Spleen (tissue), 11 donors: ENCODE measurements at regions not wholly inside any gene's neighbourhood (a gene's known extent, or its start where the extent isn't known, plus 50 kb on each side); places are given as distances from the start of the nearest gene placed in this dataset.

ENCODE experiments used
- DNase-seq: peaks from one replicate; pipeline ENCODE4 v3.0.0-alpha.2; 2020
- H3K27ac ChIP-seq, 8 donors: fragments of 200-600 bp; sonication (generic) in 7 of 8; 1 replicate in 4 of 8; 2 replicates in 4 of 8; pipeline versions ENCODE4 v1.5.0 to v1.8.0; 2016 to 2021; ENCODE audit warnings: inconsistent platforms in 4 of 8, mild to moderate bottlenecking in 4 of 8, moderate library complexity in 1 of 8
- H3K27me3 ChIP-seq, 7 donors: fragments of 200-600 bp; sonication (generic) in 6 of 7; replicated peaks in 1 of 7; 1 replicate in 4 of 7; 2 replicates in 3 of 7; pipeline versions ENCODE4 v1.5.0 to v1.8.0; 2016 to 2021; ENCODE audit warnings: inconsistent platforms in 3 of 7, mild to moderate bottlenecking in 1 of 7
- H3K36me3 ChIP-seq, 6 donors: fragments of 200-600 bp; sonication (generic) in 5 of 6; 1 replicate in 4 of 6; 2 replicates in 2 of 6; pipeline versions ENCODE4 v1.5.0 to v1.8.0; 2016 to 2021; ENCODE audit warnings: inconsistent platforms in 2 of 6
- H3K4me1 ChIP-seq, 6 donors: fragments of 200-600 bp; sonication (generic) in 5 of 6; 1 replicate in 3 of 6; 2 replicates in 3 of 6; pipeline versions ENCODE4 v1.5.0 to v1.8.0; 2016 to 2021; ENCODE audit warnings: inconsistent platforms in 3 of 6
- H3K4me3 ChIP-seq, 8 donors: fragments of 200-600 bp; sonication (generic) in 7 of 8; 1 replicate in 4 of 8; 2 replicates in 4 of 8; pipeline versions ENCODE4 v1.5.0 to v1.8.0; 2016 to 2021; ENCODE audit warnings: inconsistent platforms in 4 of 8, mild to moderate bottlenecking in 4 of 8, moderate library complexity in 2 of 8
- H3K9me3 ChIP-seq, 8 donors: fragments of 200-600 bp; sonication (generic) in 7 of 8; 1 replicate in 4 of 8; 2 replicates in 4 of 8; pipeline versions ENCODE4 v1.5.0 to v1.8.0; 2016 to 2021; ENCODE audit warnings: inconsistent platforms in 4 of 8
- POLR2A ChIP-seq, 3 donors: fragments of 450-650 bp; IDR thresholded peaks; one replicate each; pipeline ENCODE4 v1.5.1; 2017; ENCODE audit warnings: antibody characterized with exemption in 3 of 3, mild to moderate bottlenecking in 1 of 3
- POLR2AphosphoS5 ChIP-seq, 3 donors: sonication (generic); formaldehyde crosslinking; IDR thresholded peaks; one replicate each; pipeline ENCODE4 v1.5.1; 2017; ENCODE audit warnings: antibody characterized with exemption in 3 of 3
- WGBS, 5 donors: extraction: QIAGEN DNeasy Blood & Tissue Kit in 3 of 5; methylation state at CpG; one replicate each; pipeline versions ENCODE4 v1.1.5 to v1.1.7; 2013 to 2018; 5-methylcytosine and 5-hydroxymethylcytosine counted together
- intact Hi-C: fragments of 100-400 bp; cut with DNase I; formaldehyde crosslinking; loops from one replicate; pipeline ENCODE4 v1.15.0; 2023; ENCODE audit warnings: low total_unique reads
- TF ChIP-seq, protein P1 (sequence below), 11 experiments: fragments of 200-600 bp in 7 of 11; fragments of 450-650 bp in 4 of 11; sonication (generic) in 4 of 11; IDR thresholded peaks in 8 of 11; conservative IDR thresholded peaks in 3 of 11; 1 replicate in 7 of 11; 2 replicates in 4 of 11; pipeline versions ENCODE4 v1.4.0 to v1.8.0; 2016 to 2021; ENCODE audit warnings: antibody characterized with exemption in 11 of 11, inconsistent platforms in 4 of 11, mild to moderate bottlenecking in 1 of 11
- donor health status: healthy with polysubstance abuse.
- donor health status: DM: no; HTN: no; CAD: no; lungs with moderate emphysema.
- donor health status: DM: no; HTN: no; CAD: no.
- donor health status: Bipolar disorder and iron deficiency.
- donor health status: healthy.
- donor health status: DM: no; HTN: no; CAD: no.
- donor health status: DM: yes; HTN: yes; CAD: no.

DNA sequence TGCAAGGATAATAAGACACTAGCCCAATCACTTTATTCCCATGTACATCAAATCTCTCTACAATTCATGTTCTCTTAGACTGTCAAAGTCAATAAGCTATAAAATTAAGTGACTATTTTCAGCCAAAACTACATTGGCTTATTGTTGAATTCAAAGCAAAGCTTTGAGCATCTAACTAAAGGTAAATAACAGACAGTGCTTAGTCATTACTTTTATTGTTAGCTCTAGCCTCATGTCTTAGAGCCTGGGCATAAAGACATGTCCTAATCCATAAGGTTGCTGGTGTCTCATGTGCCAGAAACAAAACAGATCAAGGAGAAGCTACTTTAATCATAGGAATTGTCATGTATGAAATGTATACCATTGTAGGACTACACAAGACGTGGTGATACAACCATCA, 103.1 kb upstream of the UNC5C start:
- Histone ChIP-seq H3K27ac (no peak overlapping the region), H3K4me1 (no peaks in the 10 kb centered on the region), H3K4me3 (no peak overlapping the region), H3K9me3 (peaks cover 0 to 21% (median 12%) of the 10 kb centered on the region in 8 donors), H3K36me3 (no peaks in the 10 kb centered on the region), H3K27me3 (no peaks in the 10 kb centered on the region)
- 72 to 86% (median 74%) methylated on average over 1 of the region's 1 CpG for WGBS, 5 donors
- TF ChIP-seq POLR2AphosphoS5 (IDR thresholded peaks at IDR 0.05): no peak
- TF ChIP-seq, protein P1, sequence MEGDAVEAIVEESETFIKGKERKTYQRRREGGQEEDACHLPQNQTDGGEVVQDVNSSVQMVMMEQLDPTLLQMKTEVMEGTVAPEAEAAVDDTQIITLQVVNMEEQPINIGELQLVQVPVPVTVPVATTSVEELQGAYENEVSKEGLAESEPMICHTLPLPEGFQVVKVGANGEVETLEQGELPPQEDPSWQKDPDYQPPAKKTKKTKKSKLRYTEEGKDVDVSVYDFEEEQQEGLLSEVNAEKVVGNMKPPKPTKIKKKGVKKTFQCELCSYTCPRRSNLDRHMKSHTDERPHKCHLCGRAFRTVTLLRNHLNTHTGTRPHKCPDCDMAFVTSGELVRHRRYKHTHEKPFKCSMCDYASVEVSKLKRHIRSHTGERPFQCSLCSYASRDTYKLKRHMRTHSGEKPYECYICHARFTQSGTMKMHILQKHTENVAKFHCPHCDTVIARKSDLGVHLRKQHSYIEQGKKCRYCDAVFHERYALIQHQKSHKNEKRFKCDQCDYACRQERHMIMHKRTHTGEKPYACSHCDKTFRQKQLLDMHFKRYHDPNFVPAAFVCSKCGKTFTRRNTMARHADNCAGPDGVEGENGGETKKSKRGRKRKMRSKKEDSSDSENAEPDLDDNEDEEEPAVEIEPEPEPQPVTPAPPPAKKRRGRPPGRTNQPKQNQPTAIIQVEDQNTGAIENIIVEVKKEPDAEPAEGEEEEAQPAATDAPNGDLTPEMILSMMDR (IDR thresholded peaks at IDR 0.05 in 8 of 11, conservative IDR thresholded peaks at IDR 0.05 in 3 of 11): no peak
- DNase-seq: no peak
- intact Hi-C loops: no loop called here

DNA sequence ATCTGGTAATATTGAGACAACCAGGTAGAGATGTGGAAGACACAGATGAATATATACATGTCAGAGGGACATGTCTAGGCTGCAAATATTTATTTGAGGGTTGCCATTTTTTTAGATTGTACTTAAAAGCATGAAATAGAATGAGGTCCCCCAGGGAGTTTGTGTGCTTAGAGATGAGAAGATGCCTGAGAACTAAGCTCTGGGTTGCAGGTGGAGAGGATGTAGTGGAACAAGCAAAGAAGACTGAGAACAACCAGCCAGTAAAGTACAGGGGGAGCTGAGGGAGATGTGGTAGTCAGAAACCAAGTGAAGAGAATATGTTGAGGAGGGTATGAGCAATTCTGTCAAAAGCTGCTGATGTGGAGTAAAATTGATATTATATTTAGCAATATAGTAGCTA, 95.6 kb upstream of the UNC5C start:
- intact Hi-C loops: no loop called here
- Histone ChIP-seq H3K27ac (no peak overlapping the region), H3K4me1 (no peaks in the 10 kb centered on the region), H3K9me3 (no peaks in the 10 kb centered on the region), H3K4me3 (no peak overlapping the region), H3K27me3 (no peaks in the 10 kb centered on the region), H3K36me3 (no peaks in the 10 kb centered on the region)
- no peak for DNase-seq
- TF ChIP-seq POLR2A (IDR thresholded peaks at IDR 0.05) (no peak), POLR2AphosphoS5 (IDR thresholded peaks at IDR 0.05) (no peak)
- TF ChIP-seq, protein P1 (IDR thresholded peaks at IDR 0.05 in 8 of 11, conservative IDR thresholded peaks at IDR 0.05 in 3 of 11): no peak

DNA sequence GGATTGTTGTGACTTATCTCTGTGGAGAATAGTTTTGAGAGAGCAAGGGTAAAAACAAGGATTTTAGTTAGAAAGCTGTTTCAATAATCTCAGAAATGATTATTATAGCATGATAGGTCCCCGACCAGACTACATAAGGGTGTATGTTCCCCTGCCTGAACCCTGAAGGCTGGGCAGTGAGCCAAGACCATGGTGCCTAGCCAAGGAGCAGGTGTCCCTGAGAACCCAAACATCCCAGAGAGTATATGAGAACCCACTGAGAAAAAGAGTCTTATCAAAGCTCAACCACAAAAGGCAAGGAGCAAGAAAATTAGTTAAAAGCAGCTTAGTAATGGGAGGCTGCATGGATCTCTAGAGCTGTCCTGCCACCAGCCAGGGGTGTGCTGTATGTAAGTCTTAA, 94.9 kb upstream of the UNC5C start:
- DNase-seq: no peak
- TF ChIP-seq POLR2A (IDR thresholded peaks at IDR 0.05): no peak
- TF ChIP-seq POLR2AphosphoS5 (IDR thresholded peaks at IDR 0.05): no peak
- TF ChIP-seq, protein P1 (IDR thresholded peaks at IDR 0.05 in 8 of 11, conservative IDR thresholded peaks at IDR 0.05 in 3 of 11): no peak
- Histone ChIP-seq H3K27ac (no peak overlapping the region), H3K36me3 (no peaks in the 10 kb centered on the region), H3K4me3 (no peak overlapping the region), H3K27me3 (no peaks in the 10 kb centered on the region), H3K4me1 (peaks cover 0 to 6% (median 0%) of the 10 kb centered on the region in 6 donors), H3K9me3 (no peaks in the 10 kb centered on the region)
- 15 to 48% (median 42%) methylated on average over 1 of the region's 1 CpG for WGBS, 5 donors
- intact Hi-C loops: no loop called here

DNA sequence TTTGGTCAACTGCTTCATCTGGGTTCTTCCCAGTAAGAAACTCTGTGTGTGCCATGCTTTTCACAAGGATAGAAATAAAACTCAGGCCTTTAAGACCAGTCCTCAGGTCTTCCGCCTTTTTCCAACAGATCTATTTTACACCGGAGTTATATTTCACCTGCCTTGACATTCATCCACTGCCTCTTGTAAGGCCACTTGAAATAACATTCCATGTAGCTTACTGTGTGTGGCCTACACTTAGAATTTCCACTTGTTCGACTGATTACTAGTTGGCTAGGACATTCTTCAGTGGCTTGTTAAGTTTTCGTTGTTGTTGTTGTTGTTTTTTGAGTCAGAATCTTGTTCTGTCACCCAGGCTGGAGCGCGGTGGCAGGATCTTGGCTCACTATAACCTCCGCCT, 92.8 kb upstream of the UNC5C start:
- WGBS, 5 donors: 90 to 95% (median 91%) methylated on average over 7 of the region's 7 CpGs

More for the DNA sequence above, 92.8 kb upstream of the UNC5C start:
- TF ChIP-seq, protein P1 (IDR thresholded peaks at IDR 0.05 in 8 of 11, conservative IDR thresholded peaks at IDR 0.05 in 3 of 11): no peak
- TF ChIP-seq POLR2AphosphoS5 (IDR thresholded peaks at IDR 0.05) (no peak), POLR2A (IDR thresholded peaks at IDR 0.05) (no peak)
- H3K4me3 ChIP-seq: no peak overlapping the region
- no peaks in the 10 kb centered on the region for H3K9me3 ChIP-seq
- intact Hi-C loops: no loop called here
- H3K4me1 ChIP-seq: peaks cover 0 to 7% (median 0%) of the 10 kb centered on the region in 6 donors
- H3K27me3 ChIP-seq: no peaks in the 10 kb centered on the region
- no peaks in the 10 kb centered on the region for H3K36me3 ChIP-seq
- H3K27ac ChIP-seq: no peak overlapping the region
- no peak for DNase-seq
